C4-2B (cell line): ENCODE measurements at regions not wholly inside any gene's neighbourhood (a gene's known extent, or its start where the extent isn't known, plus 50 kb on each side); places are given as distances from the start of the nearest gene placed in this dataset.

ENCODE experiments used
- H3K27ac ChIP-seq: fragments of 450-650 bp; 2 replicates; pipeline ENCODE4 v1.5.1; 2017
- CTCF ChIP-seq: fragments of 450-650 bp; conservative IDR thresholded peaks from 2 replicates; pipeline ENCODE4 v1.5.1; 2017; ENCODE audit warnings: mild to moderate bottlenecking
- ZFX ChIP-seq: fragments of 450-650 bp; IDR thresholded peaks from 2 replicates; pipeline ENCODE4 v1.6.1; 2017

GRCh38 chr4:89572224-89572858 is 264.6 kb downstream of the SNCA start:
- TF ChIP-seq CTCF (no peak), ZFX (no peak)
- no peak overlapping the region for H3K27ac ChIP-seq

GRCh38 chr4:89570931-89571330 is 263.3 kb upstream of the GPRIN3 start:
- TF ChIP-seq CTCF (no peak), ZFX (no peak)
- no peak overlapping the region for H3K27ac ChIP-seq

GRCh38 chr4:89567936-89568335 is 260.3 kb upstream of the GPRIN3 start:
- TF ChIP-seq CTCF (no peak), ZFX (no peak)
- no peak overlapping the region for H3K27ac ChIP-seq

- no peak overlapping the region for H3K27ac ChIP-seq
- TF ChIP-seq ZFX (no peak), CTCF (no peak)
Observed at GRCh38 chr4:89563431-89563830, 255.8 kb upstream of the GPRIN3 start.

- no peak for TF ChIP-seq CTCF
- no peak for TF ChIP-seq ZFX
- no peak overlapping the region for H3K27ac ChIP-seq
Observed at GRCh38 chr4:89562746-89563145, 255.1 kb upstream of the GPRIN3 start.

GRCh38 chr4:89561048-89561447 is 253.4 kb upstream of the GPRIN3 start:
- no peak overlapping the region for H3K27ac ChIP-seq
- TF ChIP-seq ZFX (no peak), CTCF (no peak)

- H3K27ac ChIP-seq, result no peak overlapping the region
- no peak for TF ChIP-seq ZFX
- TF ChIP-seq CTCF, result peak; percentile 64
Observed at GRCh38 chr4:89558147-89558546, 250.5 kb upstream of the GPRIN3 start.
